ENCODE measurements at regions not wholly inside any gene's neighbourhood (a gene's known extent, or its start where the extent isn't known, plus 50 kb on each side); places are given as distances from the start of the nearest gene placed in this dataset.

DNA sequence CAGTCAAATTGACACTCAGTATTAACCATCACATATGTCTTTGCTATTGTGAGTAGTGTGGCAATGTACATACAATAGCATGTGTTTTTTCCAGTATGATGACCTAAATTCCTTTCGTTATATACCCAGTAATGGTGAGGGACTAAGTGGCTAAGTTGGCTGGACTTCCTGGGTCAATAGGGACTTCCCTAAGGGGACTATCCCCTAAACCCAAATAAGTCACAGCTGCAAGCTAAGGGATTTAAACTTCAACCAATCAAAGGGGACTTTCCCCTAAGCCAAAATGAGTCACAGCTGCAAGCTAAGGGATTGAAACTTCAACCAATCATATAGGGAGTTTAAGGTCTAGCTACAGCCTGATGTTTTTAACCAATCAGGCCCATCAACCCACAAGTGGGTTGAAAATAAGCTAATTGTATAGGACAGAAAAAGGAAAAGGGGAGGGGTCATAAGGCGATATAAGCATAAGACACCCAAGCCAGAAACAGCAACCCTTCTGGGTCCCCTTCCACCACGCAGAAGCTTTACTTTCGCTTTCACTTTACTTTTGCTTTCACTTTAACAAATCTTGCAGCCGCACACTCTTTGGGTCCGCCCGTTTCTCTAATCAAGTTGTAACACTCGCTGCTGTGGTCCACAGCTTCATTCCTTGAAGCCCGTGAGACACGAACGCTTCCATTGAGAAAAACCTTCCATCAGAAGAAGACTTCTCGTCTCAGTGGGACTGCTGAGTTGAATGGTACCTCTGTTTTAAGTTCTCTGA, 404.4 kb downstream of the FLRT2 start:
- TF ChIP-seq, protein P1, sequence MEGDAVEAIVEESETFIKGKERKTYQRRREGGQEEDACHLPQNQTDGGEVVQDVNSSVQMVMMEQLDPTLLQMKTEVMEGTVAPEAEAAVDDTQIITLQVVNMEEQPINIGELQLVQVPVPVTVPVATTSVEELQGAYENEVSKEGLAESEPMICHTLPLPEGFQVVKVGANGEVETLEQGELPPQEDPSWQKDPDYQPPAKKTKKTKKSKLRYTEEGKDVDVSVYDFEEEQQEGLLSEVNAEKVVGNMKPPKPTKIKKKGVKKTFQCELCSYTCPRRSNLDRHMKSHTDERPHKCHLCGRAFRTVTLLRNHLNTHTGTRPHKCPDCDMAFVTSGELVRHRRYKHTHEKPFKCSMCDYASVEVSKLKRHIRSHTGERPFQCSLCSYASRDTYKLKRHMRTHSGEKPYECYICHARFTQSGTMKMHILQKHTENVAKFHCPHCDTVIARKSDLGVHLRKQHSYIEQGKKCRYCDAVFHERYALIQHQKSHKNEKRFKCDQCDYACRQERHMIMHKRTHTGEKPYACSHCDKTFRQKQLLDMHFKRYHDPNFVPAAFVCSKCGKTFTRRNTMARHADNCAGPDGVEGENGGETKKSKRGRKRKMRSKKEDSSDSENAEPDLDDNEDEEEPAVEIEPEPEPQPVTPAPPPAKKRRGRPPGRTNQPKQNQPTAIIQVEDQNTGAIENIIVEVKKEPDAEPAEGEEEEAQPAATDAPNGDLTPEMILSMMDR (conservative IDR thresholded peaks at IDR 0.05; ENCODE audit: control insufficient read depth, insufficient read depth, low read depth, low read length) = no peak
- DNase-seq (ENCODE audit: low read depth) = peak; percentile 41
- peak overlapping the region; percentile 37 for H3K4me3 ChIP-seq (ENCODE audit: control insufficient read depth, low read depth, low read length)

DNA sequence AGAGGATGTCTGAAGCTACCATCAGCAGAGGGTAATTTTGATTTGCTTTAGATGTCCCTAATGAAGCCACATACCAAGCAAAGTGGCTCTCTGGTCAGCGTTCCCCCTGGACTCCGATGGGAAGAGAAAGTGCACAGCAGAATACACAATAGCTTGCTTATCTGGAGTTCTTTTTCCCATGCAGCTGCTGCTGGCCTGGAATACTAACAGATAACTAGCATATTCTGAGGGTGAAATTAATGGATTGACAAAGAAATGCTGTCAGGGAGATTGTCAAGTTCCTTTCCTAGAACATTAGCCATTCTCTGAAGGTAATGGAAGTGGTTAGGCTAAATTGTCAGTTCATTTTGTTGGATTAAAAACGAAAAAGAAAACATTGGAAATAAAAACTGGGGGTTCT, 391.3 kb downstream of the FLRT2 start:
- DNase-seq (ENCODE audit: low read depth) = no peak
- TF ChIP-seq, protein P1 (conservative IDR thresholded peaks at IDR 0.05; ENCODE audit: control insufficient read depth, insufficient read depth, low read depth, low read length) = no peak
- H3K4me3 ChIP-seq (ENCODE audit: control insufficient read depth, low read depth, low read length) = no peak overlapping the region

DNA sequence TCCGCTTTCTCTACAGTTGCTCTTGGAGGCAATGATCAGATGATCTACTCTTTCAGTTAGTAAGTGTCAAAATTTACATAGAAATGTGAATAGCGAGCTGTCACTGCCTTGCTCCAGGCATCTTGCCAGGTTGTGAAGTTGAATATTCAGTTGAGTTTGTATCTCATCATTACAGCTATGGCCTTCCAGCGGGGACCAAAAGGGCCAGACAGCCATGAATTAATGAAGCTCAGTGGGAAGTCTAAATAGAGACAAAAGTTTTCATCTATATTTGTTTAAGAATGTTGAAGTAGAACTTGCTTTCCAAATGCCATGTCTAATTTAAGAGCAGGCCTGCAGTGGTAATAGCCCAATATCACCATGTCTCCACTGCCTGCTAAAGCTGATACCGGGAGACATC, 387.8 kb downstream of the FLRT2 start:
- no peak overlapping the region for H3K4me3 ChIP-seq (ENCODE audit: control insufficient read depth, low read depth, low read length)
- TF ChIP-seq, protein P1 (conservative IDR thresholded peaks at IDR 0.05; ENCODE audit: control insufficient read depth, insufficient read depth, low read depth, low read length) = no peak
- DNase-seq (ENCODE audit: low read depth) = no peak

DNA sequence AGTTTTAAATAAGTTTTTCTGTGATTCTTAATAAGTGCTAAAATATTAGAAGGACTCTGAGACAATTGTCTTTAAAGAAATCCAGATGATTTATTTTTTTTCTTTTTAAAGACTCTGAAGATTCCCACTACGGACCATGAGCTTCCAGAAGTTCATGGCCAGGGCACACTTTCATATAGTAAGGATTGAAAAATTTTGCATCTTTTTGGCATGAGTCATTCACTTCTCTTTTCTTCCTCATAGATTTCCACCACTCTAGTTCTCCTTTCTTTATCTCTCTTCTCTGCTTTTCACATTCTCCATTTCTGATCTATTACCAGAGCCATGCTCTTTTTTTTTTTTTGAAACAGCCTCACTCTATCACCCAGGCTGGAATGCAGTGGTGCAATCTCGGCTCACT, 385.8 kb downstream of the FLRT2 start:
- TF ChIP-seq, protein P1 (conservative IDR thresholded peaks at IDR 0.05; ENCODE audit: control insufficient read depth, insufficient read depth, low read depth, low read length) = no peak
- no peak for DNase-seq (ENCODE audit: low read depth)
- no peak overlapping the region for H3K4me3 ChIP-seq (ENCODE audit: control insufficient read depth, low read depth, low read length)

DNA sequence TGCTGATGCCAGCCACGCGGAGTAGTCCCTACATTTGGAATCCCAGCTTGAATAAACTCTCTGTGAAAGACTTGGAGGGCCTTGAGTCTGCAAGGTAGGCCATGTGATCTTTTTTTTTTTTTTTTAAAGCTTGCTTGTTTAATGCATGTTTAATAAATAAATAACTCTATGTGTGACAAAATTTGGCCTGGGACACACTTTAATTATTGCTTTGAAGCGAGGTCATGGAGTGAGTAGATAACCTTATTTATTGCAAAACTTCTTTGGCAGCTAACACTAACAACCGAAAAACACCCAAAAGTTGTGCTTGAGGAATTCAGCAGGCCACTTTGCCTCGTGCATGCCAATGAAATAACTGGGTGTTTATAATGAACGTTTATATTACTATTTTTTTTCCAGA, 382.2 kb downstream of the FLRT2 start:
- no peak for DNase-seq (ENCODE audit: low read depth)
- TF ChIP-seq, protein P1 (conservative IDR thresholded peaks at IDR 0.05; ENCODE audit: control insufficient read depth, insufficient read depth, low read depth, low read length) = no peak
- no peak overlapping the region for H3K4me3 ChIP-seq (ENCODE audit: control insufficient read depth, low read depth, low read length)

DNA sequence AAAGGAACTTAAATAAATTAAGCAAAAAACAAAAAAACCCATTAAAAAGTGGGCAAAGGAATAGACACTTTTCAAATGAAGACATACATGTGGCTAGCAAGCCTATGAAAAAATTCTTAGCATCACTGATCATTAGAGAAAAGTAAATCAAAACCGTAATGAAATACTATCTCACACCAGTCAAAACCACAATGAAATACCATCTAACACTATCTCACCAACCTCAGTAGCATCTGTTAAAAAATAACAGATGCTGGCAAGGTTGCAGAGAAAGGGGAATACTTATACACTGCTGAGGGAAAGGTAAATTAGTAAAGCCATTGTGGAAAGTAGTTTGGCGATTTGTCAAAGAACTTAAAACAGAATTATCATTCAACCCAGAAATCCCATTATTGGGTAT, 381.1 kb downstream of the FLRT2 start:
- no peak overlapping the region for H3K4me3 ChIP-seq (ENCODE audit: control insufficient read depth, low read depth, low read length)

More for the DNA sequence above, 381.1 kb downstream of the FLRT2 start:
- TF ChIP-seq, protein P1 (conservative IDR thresholded peaks at IDR 0.05; ENCODE audit: control insufficient read depth, insufficient read depth, low read depth, low read length) = no peak
- DNase-seq (ENCODE audit: low read depth) = no peak
